D721Med (cell line): ENCODE measurements at regions not wholly inside any gene's neighbourhood (a gene's known extent, or its start where the extent isn't known, plus 50 kb on each side); places are given as distances from the start of the nearest gene placed in this dataset.

Experiments used
- DNase-seq: peaks from one replicate; pipeline ENCODE4 v3.0.0; 2011; ENCODE audit warnings: low spot score; ENCODE audit not compliant: insufficient read length
- FAIRE-seq: peaks from 2 replicates; lab custom pipeline; 2011; peaks lifted over from hg19 to GRCh38; lab: Jason Lieb, UNC
- TF ChIP-seq, protein P1 (sequence below): IDR thresholded peaks from 2 replicates; pipeline ENCODE4 v1.5.1; 2012; ENCODE audit warnings: mild to moderate bottlenecking, control low read depth; ENCODE audit not compliant: insufficient read depth; ENCODE audit errors: missing control alignments

DNA sequence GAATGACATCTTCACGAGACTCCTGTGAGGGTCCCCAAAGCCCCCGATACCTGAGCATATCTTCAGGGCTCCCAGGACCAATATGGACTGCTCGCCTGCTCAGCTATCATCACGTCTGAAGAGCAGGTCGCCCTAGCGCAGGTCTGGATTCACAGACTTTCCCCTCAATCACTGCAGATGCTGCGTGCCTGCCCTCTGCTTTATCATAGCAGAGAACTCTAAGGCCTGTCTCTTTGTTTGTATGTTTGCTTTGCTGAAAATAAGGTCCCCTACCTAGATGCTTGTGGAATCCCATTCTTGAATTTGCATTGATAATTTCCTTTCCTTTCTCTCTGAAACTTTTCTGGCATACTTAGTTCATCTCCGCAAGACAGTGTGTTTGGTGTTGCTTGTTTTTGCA is 140.3 kb upstream of the NSMCE3 start:
- TF ChIP-seq, protein P1, sequence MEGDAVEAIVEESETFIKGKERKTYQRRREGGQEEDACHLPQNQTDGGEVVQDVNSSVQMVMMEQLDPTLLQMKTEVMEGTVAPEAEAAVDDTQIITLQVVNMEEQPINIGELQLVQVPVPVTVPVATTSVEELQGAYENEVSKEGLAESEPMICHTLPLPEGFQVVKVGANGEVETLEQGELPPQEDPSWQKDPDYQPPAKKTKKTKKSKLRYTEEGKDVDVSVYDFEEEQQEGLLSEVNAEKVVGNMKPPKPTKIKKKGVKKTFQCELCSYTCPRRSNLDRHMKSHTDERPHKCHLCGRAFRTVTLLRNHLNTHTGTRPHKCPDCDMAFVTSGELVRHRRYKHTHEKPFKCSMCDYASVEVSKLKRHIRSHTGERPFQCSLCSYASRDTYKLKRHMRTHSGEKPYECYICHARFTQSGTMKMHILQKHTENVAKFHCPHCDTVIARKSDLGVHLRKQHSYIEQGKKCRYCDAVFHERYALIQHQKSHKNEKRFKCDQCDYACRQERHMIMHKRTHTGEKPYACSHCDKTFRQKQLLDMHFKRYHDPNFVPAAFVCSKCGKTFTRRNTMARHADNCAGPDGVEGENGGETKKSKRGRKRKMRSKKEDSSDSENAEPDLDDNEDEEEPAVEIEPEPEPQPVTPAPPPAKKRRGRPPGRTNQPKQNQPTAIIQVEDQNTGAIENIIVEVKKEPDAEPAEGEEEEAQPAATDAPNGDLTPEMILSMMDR = no peak
- no peak for FAIRE-seq
- no peak for DNase-seq

DNA sequence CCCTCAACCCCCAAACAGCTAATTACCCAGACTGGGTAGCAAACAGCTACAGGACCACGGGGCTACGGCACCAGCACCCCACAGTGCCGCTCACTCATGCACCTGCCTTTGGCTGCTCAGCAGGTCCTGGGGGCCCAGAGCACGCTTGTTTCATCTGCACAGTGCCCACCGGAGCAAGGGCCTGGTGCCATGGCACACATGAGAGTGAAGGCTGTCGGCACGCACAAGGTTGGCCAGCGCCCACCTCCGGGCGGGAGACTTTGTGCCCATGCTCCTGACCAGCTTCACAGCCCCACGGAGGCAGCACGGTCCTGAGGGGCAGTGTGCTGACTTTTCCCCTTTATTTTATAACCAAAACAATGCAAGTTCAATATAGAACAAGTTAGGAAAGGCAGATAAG is 135.9 kb upstream of the NSMCE3 start:
- FAIRE-seq (no peak), DNase-seq (no peak)
- TF ChIP-seq, protein P1 = no peak

DNA sequence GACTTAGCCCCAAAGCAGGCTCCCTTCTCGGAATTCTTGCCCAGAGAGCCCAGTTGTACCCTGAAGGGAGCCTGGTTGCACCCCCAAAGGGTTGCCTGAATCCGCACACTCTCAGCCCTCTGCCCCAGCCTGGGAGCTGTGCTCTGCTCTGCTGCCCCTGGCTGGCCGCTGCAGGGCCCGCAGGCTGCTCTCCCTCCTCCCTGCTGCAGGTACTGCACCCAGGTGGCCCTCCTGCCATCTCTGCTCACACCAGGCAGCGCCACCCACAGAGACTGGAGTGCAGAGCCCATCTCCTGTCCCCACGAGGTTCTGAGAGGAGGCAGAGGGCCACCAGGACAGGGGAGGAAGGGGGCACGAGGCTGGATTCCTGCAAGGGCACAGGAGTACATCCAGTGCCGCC is 134.2 kb upstream of the NSMCE3 start:
- no peak for DNase-seq
- TF ChIP-seq, protein P1 = no peak
- FAIRE-seq = no peak

DNA sequence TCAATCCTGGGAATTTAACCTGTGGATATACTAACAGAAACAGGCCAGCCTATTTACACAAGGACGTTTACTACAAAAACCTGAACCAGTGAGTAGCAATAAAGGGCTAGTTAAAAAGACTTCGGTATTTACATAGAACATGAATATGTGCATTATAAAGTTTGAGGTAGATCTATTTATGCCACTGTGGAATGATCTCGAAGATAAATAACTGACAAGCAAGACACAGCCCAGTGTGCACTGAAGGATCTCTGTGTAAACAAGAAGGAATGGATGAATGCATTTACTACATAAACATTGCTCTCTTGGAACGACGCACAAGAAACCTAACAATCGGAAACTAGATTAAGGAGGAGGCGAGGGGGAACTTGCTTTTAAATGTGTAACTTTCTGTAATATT is 132.0 kb upstream of the NSMCE3 start:
- TF ChIP-seq, protein P1 = no peak
- no peak for DNase-seq
- FAIRE-seq = no peak

DNA sequence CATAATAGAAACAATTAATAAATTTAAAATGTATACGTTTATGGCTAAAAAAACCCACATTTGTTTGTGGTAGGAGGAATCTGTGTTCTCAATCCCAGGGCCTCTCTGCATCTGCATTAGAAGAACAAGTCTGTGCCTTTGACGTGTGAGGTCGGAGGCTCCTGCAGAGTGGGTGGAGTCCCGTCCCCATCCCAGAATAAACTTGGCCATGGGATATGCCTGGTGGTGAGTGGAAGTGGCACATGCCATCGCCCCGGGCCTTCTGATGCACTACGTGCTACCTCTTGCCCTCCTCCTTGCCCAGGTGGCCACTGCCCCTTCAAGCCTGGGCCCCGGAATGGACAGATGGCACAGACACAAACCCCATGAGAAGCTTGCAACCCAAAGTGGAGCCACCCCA is 131.1 kb upstream of the NSMCE3 start:
- FAIRE-seq (no peak), DNase-seq (no peak)
- TF ChIP-seq, protein P1 = no peak

DNA sequence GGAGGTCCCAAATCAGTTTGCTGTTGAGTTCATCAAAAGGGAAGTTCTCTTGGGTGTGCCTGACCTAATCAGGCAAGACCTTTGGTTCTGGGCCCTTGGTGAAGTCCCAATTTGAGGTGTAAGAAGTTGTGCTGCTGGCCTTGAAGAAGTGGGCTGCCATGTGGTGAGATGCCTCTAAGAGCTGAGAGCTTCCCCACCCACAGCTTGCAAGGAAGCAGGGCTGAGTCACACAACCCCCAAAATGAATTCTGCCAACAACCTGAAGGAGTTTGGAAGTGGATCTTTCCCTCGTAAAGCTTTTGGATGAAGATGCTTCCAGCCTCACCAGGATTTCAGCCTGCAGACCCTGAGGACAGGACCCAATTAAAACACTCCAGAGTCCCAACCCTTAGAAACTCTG is 129.3 kb upstream of the NSMCE3 start:
- TF ChIP-seq, protein P1 = no peak
- FAIRE-seq (no peak), DNase-seq (no peak)

DNA sequence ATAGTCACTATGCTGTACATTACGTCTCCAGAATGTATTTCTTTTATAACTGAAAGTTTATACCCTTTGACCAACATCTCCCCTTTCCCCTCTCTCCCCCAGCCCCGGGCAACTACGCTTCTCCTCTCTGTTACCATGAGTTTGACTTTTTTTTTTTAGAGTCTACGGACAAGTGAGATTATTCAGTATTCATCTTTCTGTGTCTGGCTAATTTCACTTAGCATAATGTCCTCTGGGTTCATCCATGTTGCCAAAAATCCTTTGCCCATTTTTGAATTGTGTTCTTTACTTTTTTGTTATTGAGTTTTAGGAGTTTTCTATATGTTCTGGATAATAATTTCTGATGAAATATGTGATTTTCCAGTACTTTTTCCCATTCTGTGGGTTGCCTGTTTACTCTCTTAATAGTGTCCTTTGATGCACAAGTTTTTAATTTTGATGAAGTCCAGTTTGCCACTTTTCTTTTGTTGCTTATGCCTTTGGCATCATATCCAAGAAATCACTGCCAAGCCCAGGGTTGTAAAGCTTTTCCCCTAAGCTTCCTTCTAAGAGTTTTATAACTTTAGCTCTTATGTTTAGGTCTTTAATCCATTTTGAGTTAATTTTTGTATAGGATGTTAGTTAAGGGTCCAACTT is 126.7 kb upstream of the NSMCE3 start:
- DNase-seq (no peak), FAIRE-seq (no peak)
- TF ChIP-seq, protein P1 = no peak
